Stomach (tissue), 4 donors: ENCODE measurements at regions not wholly inside any gene's neighbourhood (a gene's known extent, or its start where the extent isn't known, plus 50 kb on each side); places are given as distances from the start of the nearest gene placed in this dataset.

ENCODE experiments used
- EP300 ChIP-seq: sonication (generic); formaldehyde crosslinking; IDR thresholded peaks from one replicate; pipeline ENCODE4 v1.6.1; 2017; ENCODE audit warnings: antibody characterized with exemption
- TF ChIP-seq, protein P1 (sequence below), 7 experiments: fragments of 450-650 bp in 4 of 7; fragments of 200-600 bp in 3 of 7; sonication (generic) in 3 of 7; IDR thresholded peaks; one replicate each; pipeline ENCODE4 v1.5.1; 2016 to 2019; ENCODE audit warnings: antibody characterized with exemption in 7 of 7, control low read depth in 2 of 7, mild to moderate bottlenecking in 1 of 7

DNA sequence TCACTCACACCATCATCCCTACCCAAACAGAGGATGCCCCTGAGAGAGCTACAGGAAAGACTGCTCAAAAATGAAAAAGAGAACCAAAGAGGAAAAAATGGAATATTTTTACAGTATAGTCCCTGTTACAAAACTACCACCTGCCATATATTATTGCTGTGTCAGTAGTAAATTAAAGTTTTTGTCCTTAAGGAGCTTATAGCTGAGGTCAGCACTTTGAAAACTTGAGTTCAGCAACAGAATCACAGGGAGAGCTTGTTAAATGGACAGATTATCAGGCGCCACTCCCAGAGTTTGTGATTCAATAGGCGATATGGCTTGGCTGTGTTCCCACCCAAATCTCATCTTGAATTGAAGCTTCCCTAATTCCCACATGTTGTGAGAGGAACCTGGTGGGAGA, 71.9 kb upstream of the FAM9A start:
- TF ChIP-seq, protein P1, sequence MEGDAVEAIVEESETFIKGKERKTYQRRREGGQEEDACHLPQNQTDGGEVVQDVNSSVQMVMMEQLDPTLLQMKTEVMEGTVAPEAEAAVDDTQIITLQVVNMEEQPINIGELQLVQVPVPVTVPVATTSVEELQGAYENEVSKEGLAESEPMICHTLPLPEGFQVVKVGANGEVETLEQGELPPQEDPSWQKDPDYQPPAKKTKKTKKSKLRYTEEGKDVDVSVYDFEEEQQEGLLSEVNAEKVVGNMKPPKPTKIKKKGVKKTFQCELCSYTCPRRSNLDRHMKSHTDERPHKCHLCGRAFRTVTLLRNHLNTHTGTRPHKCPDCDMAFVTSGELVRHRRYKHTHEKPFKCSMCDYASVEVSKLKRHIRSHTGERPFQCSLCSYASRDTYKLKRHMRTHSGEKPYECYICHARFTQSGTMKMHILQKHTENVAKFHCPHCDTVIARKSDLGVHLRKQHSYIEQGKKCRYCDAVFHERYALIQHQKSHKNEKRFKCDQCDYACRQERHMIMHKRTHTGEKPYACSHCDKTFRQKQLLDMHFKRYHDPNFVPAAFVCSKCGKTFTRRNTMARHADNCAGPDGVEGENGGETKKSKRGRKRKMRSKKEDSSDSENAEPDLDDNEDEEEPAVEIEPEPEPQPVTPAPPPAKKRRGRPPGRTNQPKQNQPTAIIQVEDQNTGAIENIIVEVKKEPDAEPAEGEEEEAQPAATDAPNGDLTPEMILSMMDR (IDR thresholded peaks at IDR 0.05) = no peak
- no peak for TF ChIP-seq EP300
